DOHH2 (cell line): ENCODE measurements at regions not wholly inside any gene's neighbourhood (a gene's known extent, or its start where the extent isn't known, plus 50 kb on each side); places are given as distances from the start of the nearest gene placed in this dataset.

Experiments used
- EZH2phosphoT487 ChIP-seq: fragments of 200-600 bp; sonication (generic); IDR thresholded peaks from 2 replicates; pipeline ENCODE4 v1.6.1; 2017; ENCODE audit warnings: borderline replicate concordance, mild to moderate bottlenecking, antibody characterized with exemption, low read length, moderate library complexity, mixed read lengths
- TF ChIP-seq, protein P1 (sequence below): fragments of 200-600 bp; sonication (generic); IDR thresholded peaks from one replicate; pipeline ENCODE4 v1.5.1; 2014; ENCODE audit warnings: antibody characterized with exemption, mild to moderate bottlenecking, low read depth, low read length; ENCODE audit not compliant: poor library complexity, severe bottlenecking

DNA sequence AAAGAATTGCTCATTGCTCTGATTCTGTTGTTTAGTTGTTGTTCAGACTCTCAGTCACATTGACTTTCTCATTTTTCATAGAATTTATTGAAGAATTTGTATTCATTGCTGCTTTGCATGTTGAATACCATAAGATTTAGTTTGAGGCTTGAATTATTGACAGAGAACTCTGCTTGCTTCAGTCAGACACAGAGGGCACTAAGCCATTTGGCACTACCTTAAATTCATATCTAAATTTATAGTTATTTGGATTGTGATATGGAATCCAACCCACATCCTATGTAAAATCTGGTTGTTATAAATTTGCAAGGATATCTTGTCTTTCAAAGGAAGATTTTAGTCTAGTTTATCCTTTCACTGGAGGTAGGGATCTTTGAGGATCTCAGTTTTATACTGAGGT, 1748.6 kb downstream of the BRINP3 start:
- TF ChIP-seq, protein P1, sequence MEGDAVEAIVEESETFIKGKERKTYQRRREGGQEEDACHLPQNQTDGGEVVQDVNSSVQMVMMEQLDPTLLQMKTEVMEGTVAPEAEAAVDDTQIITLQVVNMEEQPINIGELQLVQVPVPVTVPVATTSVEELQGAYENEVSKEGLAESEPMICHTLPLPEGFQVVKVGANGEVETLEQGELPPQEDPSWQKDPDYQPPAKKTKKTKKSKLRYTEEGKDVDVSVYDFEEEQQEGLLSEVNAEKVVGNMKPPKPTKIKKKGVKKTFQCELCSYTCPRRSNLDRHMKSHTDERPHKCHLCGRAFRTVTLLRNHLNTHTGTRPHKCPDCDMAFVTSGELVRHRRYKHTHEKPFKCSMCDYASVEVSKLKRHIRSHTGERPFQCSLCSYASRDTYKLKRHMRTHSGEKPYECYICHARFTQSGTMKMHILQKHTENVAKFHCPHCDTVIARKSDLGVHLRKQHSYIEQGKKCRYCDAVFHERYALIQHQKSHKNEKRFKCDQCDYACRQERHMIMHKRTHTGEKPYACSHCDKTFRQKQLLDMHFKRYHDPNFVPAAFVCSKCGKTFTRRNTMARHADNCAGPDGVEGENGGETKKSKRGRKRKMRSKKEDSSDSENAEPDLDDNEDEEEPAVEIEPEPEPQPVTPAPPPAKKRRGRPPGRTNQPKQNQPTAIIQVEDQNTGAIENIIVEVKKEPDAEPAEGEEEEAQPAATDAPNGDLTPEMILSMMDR = no peak
- no peak for TF ChIP-seq EZH2phosphoT487
